HepG2 (cell line): ENCODE measurements at regions not wholly inside any gene's neighbourhood (a gene's known extent, or its start where the extent isn't known, plus 50 kb on each side); places are given as distances from the start of the nearest gene placed in this dataset.

Source experiments
- EZH2 ChIP-seq: conservative IDR thresholded peaks from 2 replicates; pipeline ENCODE4 v1.6.1; 2012; ENCODE audit warnings: mild to moderate bottlenecking, low read depth, low read length, moderate library complexity
- HIVEP1 ChIP-seq: sonication (generic); formaldehyde crosslinking; IDR thresholded peaks from 2 replicates; pipeline ENCODE4 v1.4.0; 2020; ENCODE audit warnings: mild to moderate bottlenecking, missing genetic modification reagents
- JARID2 ChIP-seq: sonication (generic); formaldehyde crosslinking; IDR thresholded peaks from 2 replicates; pipeline ENCODE4 v1.8.1; 2023; ENCODE audit warnings: missing genetic modification reagents, inconsistent platforms; ENCODE audit not compliant: insufficient replicate concordance
- NR1H2 ChIP-seq: sonication (generic); formaldehyde crosslinking; IDR thresholded peaks from 2 replicates; pipeline ENCODE4 v1.8.1; 2022; ENCODE audit warnings: low read depth, missing genetic modification reagents, borderline replicate concordance
- PBX3 ChIP-seq: sonication (generic); formaldehyde crosslinking; IDR thresholded peaks from 2 replicates; pipeline ENCODE4 v1.8.1; 2023; ENCODE audit warnings: missing genetic modification reagents, inconsistent platforms, borderline replicate concordance
- POLR2A ChIP-seq, 2 experiments: IDR thresholded peaks; 2 replicates each; pipeline ENCODE4 v1.6.1; 2011; ENCODE audit warnings: low read depth in 2 of 2, low read length in 2 of 2, mild to moderate bottlenecking in 1 of 2, moderate library complexity in 1 of 2; ENCODE audit not compliant: insufficient read depth in 1 of 2
- RARG ChIP-seq: sonication (generic); formaldehyde crosslinking; IDR thresholded peaks from 2 replicates; pipeline ENCODE4 v1.4.0; 2020; ENCODE audit warnings: low read depth, mild to moderate bottlenecking, missing genetic modification reagents
- TFAP4 ChIP-seq: sonication (generic); IDR thresholded peaks from 2 replicates; pipeline ENCODE4 v1.6.1; 2016; ENCODE audit warnings: low read depth, borderline replicate concordance
- ZNF891 ChIP-seq: sonication (generic); formaldehyde crosslinking; IDR thresholded peaks from 2 replicates; pipeline ENCODE4 v1.5.0; 2020; ENCODE audit warnings: mild to moderate bottlenecking, missing genetic modification reagents
- TF ChIP-seq, protein P1 (sequence below): sonication (generic); formaldehyde crosslinking; IDR thresholded peaks from 2 replicates; pipeline ENCODE4 v1.5.0; 2020; ENCODE audit warnings: missing genetic modification reagents

- TF ChIP-seq PBX3 (CRISPR knock-in tag) (no peak), EZH2 (no peak), RARG (CRISPR knock-in tag) (no peak), ZNF891 (CRISPR knock-in tag) (no peak), POLR2A (IDR thresholded peaks at IDR 0.05; ENCODE audit: insufficient read depth in 1 of 2, low read depth in 2 of 2, low read length in 2 of 2) (no peak), NR1H2 (CRISPR knock-in tag) (no peak), JARID2 (CRISPR knock-in tag) (no peak), TFAP4 (no peak), HIVEP1 (CRISPR knock-in tag) (no peak)
- TF ChIP-seq, protein P1, sequence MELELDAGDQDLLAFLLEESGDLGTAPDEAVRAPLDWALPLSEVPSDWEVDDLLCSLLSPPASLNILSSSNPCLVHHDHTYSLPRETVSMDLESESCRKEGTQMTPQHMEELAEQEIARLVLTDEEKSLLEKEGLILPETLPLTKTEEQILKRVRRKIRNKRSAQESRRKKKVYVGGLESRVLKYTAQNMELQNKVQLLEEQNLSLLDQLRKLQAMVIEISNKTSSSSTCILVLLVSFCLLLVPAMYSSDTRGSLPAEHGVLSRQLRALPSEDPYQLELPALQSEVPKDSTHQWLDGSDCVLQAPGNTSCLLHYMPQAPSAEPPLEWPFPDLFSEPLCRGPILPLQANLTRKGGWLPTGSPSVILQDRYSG (CRISPR knock-in tag): no peak
Measured at GRCh38 chr18:40371673-40372072, 1583.4 kb upstream of the PIK3C3 start.
